ENCODE measurements at regions not wholly inside any gene's neighbourhood (a gene's known extent, or its start where the extent isn't known, plus 50 kb on each side); places are given as distances from the start of the nearest gene placed in this dataset.

GRCh38 chr2:59322005-59322404 is 1080.9 kb upstream of the FANCL start:
- Mint-ChIP-seq H3K4me1 (ENCODE audit: low read depth) (no peaks in the 10 kb centered on the region), H3K9me3 (no peaks in the 10 kb centered on the region), H3K27me3 (ENCODE audit: low read depth) (no peaks in the 10 kb centered on the region), H3K27ac (no peak overlapping the region), H3K36me3 (ENCODE audit: insufficient read depth in 2 of 2) (no peaks in the 10 kb centered on the region), H3K4me3 (no peak overlapping the region)
- ATAC-seq (replicated peaks in 1 of 2) (no peak), DNase-seq (no peak)

- ATAC-seq (replicated peaks in 1 of 2) (no peak), DNase-seq (no peak)
- Mint-ChIP-seq H3K9me3 (no peaks in the 10 kb centered on the region), H3K27me3 (ENCODE audit: low read depth) (peaks cover 21% of the 10 kb centered on the region), H3K4me1 (ENCODE audit: low read depth) (peaks cover 5% of the 10 kb centered on the region), H3K36me3 (ENCODE audit: insufficient read depth in 2 of 2) (no peaks in the 10 kb centered on the region), H3K27ac (no peak overlapping the region), H3K4me3 (no peak overlapping the region)
Measured at GRCh38 chr2:59314031-59314766, 1073.1 kb upstream of the FANCL start.

DNA sequence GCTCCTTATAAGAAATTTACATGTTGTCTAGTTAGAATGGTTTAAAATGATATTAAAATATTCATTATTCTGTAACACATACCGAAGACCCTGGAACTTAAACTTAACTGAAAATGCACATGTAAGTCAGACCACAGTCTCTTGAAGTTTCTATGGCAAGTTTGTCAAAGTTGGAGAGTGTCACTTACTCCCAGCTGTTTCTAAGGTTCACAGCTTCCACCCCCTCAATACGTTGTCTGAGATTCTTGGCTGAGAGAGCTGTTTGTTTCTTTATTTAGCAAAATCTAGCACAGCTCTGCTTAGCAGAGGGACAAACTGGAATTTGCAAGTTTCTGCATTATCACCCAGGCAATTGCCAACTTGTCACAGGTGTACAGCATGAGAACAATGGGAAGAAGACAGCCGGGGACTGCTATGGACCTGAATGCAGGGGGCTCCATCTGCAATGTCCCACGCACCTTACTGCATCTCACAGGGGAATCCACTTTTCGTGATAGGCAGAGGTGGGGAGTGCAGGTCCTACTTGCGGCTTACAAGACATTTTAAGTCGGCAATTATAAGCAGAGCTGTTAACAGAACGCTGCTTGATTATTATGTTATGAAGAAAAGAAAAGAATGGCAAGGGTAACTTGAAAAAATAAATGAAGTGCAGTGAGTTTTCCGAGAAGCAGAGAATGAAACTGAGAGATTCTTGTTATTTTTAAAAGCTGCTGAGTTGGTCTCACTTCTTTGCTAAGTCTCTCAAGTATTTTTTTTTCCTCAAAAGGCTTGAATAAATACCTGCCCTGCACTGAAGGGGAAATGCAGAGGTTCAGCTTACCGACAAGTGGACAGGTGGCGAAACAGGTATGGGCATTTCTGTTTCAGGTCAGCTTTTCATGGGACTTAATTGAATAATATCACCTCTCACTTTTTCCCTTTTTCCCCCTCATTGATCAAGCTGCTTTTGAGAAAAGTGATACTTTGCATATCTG is 1072.1 kb upstream of the FANCL start:
- Mint-ChIP-seq H3K36me3 (ENCODE audit: insufficient read depth in 2 of 2) (no peaks in the 10 kb centered on the region), H3K9me3 (no peaks in the 10 kb centered on the region), H3K27me3 (ENCODE audit: low read depth) (peaks cover 21% of the 10 kb centered on the region), H3K27ac (no peak overlapping the region), H3K4me3 (no peak overlapping the region), H3K4me1 (ENCODE audit: low read depth) (peaks cover 5% of the 10 kb centered on the region)
- DNase-seq = no peak
- ATAC-seq (replicated peaks in 1 of 2) = no peak

GRCh38 chr2:59312029-59312428 is 1070.9 kb upstream of the FANCL start:
- DNase-seq (no peak), ATAC-seq (replicated peaks in 1 of 2) (no peak)

GRCh38 chr2:59308108-59308507 is 1067.0 kb upstream of the FANCL start:
- Mint-ChIP-seq H3K4me1 (ENCODE audit: low read depth) (no peaks in the 10 kb centered on the region), H3K27me3 (ENCODE audit: low read depth) (peaks cover 14% of the 10 kb centered on the region), H3K27ac (no peak overlapping the region), H3K9me3 (no peaks in the 10 kb centered on the region), H3K4me3 (no peak overlapping the region), H3K36me3 (ENCODE audit: insufficient read depth in 2 of 2) (no peaks in the 10 kb centered on the region)
- ATAC-seq (replicated peaks in 1 of 2) (no peak), DNase-seq (no peak)

More at GRCh38 chr2:59312029-59312428, 1070.9 kb upstream of the FANCL start:
- Mint-ChIP-seq H3K27ac (no peak overlapping the region), H3K4me3 (no peak overlapping the region), H3K4me1 (ENCODE audit: low read depth) (peaks cover 5% of the 10 kb centered on the region), H3K36me3 (ENCODE audit: insufficient read depth in 2 of 2) (no peaks in the 10 kb centered on the region), H3K9me3 (no peaks in the 10 kb centered on the region), H3K27me3 (ENCODE audit: low read depth) (peaks cover 21% of the 10 kb centered on the region)

- Mint-ChIP-seq H3K36me3 (ENCODE audit: insufficient read depth in 2 of 2) (no peaks in the 10 kb centered on the region), H3K27me3 (ENCODE audit: low read depth) (peaks cover 14% of the 10 kb centered on the region), H3K9me3 (no peaks in the 10 kb centered on the region), H3K27ac (no peak overlapping the region), H3K4me3 (no peak overlapping the region), H3K4me1 (ENCODE audit: low read depth) (no peaks in the 10 kb centered on the region)
- ATAC-seq (replicated peaks in 1 of 2) (no peak), DNase-seq (no peak)
Measured at GRCh38 chr2:59307196-59307595, 1066.1 kb upstream of the FANCL start.

- ATAC-seq (replicated peaks in 1 of 2) = no peak
- no peak overlapping the region for H3K4me3 Mint-ChIP-seq
- DNase-seq = no peak
- H3K4me1 Mint-ChIP-seq (ENCODE audit: low read depth) = no peaks in the 10 kb centered on the region
- no peaks in the 10 kb centered on the region for H3K9me3 Mint-ChIP-seq
- no peak overlapping the region for H3K27ac Mint-ChIP-seq
- no peaks in the 10 kb centered on the region for H3K36me3 Mint-ChIP-seq (ENCODE audit: insufficient read depth in 2 of 2)
- H3K27me3 Mint-ChIP-seq (ENCODE audit: low read depth) = peaks cover 5% of the 10 kb centered on the region
Measured at GRCh38 chr2:59303272-59303671, 1062.1 kb upstream of the FANCL start.

GRCh38 chr2:59302683-59303082 is 1061.6 kb upstream of the FANCL start:
- Mint-ChIP-seq H3K4me3 (no peak overlapping the region), H3K27ac (no peak overlapping the region), H3K36me3 (ENCODE audit: insufficient read depth in 2 of 2) (no peaks in the 10 kb centered on the region), H3K27me3 (ENCODE audit: low read depth) (peaks cover 5% of the 10 kb centered on the region), H3K9me3 (no peaks in the 10 kb centered on the region), H3K4me1 (ENCODE audit: low read depth) (no peaks in the 10 kb centered on the region)
- ATAC-seq (replicated peaks in 1 of 2) (no peak), DNase-seq (no peak)

GRCh38 chr2:59301466-59302402 is 1060.6 kb upstream of the FANCL start:
- Mint-ChIP-seq H3K36me3 (ENCODE audit: insufficient read depth in 2 of 2) (no peaks in the 10 kb centered on the region), H3K4me3 (no peak overlapping the region), H3K9me3 (no peaks in the 10 kb centered on the region), H3K27ac (no peak overlapping the region), H3K4me1 (ENCODE audit: low read depth) (no peaks in the 10 kb centered on the region), H3K27me3 (ENCODE audit: low read depth) (peaks cover 4% of the 10 kb centered on the region)
- ATAC-seq (replicated peaks in 1 of 2) (no peak), DNase-seq (no peak)

DNA sequence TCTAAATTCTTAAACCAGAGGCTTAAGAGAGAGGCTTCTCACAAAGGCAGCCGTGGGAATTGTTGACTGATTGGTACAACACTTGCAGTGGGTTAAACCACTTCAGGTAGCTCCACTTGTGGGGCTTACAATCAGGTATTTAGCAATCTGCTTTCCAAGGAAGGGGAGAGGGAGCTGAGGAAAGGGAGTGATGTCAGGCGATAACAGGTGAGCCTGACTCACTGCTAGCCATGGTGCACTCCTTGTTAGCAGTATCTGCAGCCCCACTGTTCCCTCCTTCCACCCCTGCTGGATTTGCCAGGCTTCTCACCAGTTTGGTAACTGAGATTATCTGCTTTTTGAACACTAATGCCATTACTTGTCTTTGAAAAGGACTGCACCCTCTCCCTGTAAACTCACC is 1056.7 kb upstream of the FANCL start:
- no peaks in the 10 kb centered on the region for H3K27me3 Mint-ChIP-seq (ENCODE audit: low read depth)
- no peak overlapping the region for H3K27ac Mint-ChIP-seq
- H3K4me3 Mint-ChIP-seq = no peak overlapping the region
- ATAC-seq (replicated peaks in 1 of 2) = no peak
- DNase-seq = no peak
- H3K36me3 Mint-ChIP-seq (ENCODE audit: insufficient read depth in 2 of 2) = no peaks in the 10 kb centered on the region
- no peaks in the 10 kb centered on the region for H3K9me3 Mint-ChIP-seq
- H3K4me1 Mint-ChIP-seq (ENCODE audit: low read depth) = no peaks in the 10 kb centered on the region

DNA sequence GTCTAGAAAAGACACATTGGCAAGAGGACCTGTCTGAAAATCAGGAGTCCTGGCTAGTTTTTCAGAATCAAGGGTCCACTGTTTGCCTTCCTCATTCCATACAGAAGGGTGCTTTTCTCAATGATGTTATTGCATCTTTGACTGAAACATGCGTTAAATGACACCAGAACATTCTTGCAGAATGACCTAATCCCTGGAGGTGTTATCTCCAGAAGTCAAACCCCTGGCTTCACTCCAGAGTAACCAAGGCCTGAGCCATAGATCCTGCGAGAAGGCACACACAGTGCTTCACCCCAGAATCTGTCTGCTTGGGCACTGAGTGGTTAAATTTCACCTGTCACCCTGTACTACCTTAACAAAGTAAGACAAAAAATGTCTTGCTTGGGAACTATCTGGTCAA is 1055.2 kb upstream of the FANCL start:
- DNase-seq (no peak), ATAC-seq (replicated peaks in 1 of 2) (no peak)
- H3K9me3 Mint-ChIP-seq = no peaks in the 10 kb centered on the region
- no peak overlapping the region for H3K4me3 Mint-ChIP-seq
- no peak overlapping the region for H3K27ac Mint-ChIP-seq
- no peaks in the 10 kb centered on the region for H3K27me3 Mint-ChIP-seq (ENCODE audit: low read depth)
- no peaks in the 10 kb centered on the region for H3K4me1 Mint-ChIP-seq (ENCODE audit: low read depth)
- H3K36me3 Mint-ChIP-seq (ENCODE audit: insufficient read depth in 2 of 2) = no peaks in the 10 kb centered on the region

DNA sequence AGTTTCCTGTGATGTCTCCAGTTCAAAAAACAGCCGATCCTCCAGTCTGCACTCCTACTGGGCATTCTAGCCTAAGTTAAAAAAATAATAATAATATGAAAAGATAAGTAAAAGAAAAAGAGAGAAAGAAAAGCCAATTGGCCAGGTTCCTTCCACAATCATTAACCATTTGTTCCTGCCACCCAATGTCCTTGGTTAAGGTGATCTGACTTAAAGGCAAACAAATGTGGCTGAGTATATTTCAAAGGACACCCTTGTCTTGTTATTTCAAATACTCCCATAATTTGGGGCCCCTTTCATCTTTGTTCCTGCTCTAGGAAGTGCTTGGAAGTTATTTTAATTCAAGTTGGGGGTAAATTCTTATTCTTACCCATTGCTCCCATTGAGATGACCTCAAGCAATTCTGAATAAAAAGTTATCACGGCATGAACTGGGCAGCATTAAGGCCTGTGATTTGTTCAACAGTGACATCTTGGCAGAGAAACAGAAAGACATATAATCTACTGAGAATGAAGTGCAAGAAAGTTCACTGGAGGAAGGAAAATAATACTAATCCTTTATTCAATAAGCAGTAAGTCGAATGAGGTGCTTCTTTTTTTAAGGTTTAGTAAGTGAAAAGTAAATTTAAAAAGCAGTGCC is 1054.5 kb upstream of the FANCL start:
- Mint-ChIP-seq H3K27ac (no peak overlapping the region), H3K4me3 (no peak overlapping the region), H3K27me3 (ENCODE audit: low read depth) (no peaks in the 10 kb centered on the region), H3K9me3 (no peaks in the 10 kb centered on the region), H3K36me3 (ENCODE audit: insufficient read depth in 2 of 2) (no peaks in the 10 kb centered on the region), H3K4me1 (ENCODE audit: low read depth) (no peaks in the 10 kb centered on the region)
- ATAC-seq (replicated peaks in 1 of 2) (no peak), DNase-seq (no peak)

Measured in activated T-cell treated with anti-CD3 and anti-CD28 coated beads, Interleukin-2, amount 50 U/mL, for 72 hours (primary cell).